Stimulated activated CD4-positive, alpha-beta T cell treated with anti-CD3 and anti-CD28 coated beads, Interleukin-1b, Interleukin-23, amount 100 ng/mL, for 1 hour (primary cell): ENCODE measurements at regions not wholly inside any gene's neighbourhood (a gene's known extent, or its start where the extent isn't known, plus 50 kb on each side); places are given as distances from the start of the nearest gene placed in this dataset.

ENCODE experiments used
- DNase-seq, 2 donors: peaks; one replicate each; pipeline ENCODE4 v3.0.0-alpha.2; 2020; ENCODE audit warnings: low read depth in 2 of 2

DNA sequence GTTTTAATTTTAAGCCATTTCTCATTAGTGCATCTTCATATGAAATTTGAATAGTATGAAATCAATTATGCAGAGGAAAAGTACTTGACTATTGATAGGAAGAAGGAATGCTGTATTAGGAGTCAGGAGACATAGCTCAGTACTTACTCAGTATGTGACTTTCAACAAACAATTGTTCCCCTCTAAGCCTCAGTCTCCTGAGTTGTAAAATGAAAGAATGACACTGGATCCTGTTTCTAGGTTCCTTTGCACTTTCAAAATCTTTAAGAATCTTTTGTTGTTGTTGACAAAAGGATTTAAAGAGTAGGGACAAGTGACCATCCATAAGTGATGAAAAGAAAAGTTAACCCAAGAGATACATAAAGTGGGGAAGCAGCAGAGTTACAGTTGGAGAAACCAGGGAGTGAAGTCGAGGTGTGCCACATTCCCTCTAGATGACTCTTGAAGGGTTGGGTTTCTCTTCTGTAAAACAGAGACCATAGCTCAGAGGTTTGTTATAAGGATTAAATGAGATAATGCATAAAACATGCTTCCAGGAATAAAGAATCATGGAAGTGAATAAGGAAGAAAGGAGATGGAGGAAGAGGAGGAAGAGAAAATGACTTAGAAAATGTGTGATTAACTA lies 105.7 kb upstream of the KCNJ15 start:
- no peak for DNase-seq

DNA sequence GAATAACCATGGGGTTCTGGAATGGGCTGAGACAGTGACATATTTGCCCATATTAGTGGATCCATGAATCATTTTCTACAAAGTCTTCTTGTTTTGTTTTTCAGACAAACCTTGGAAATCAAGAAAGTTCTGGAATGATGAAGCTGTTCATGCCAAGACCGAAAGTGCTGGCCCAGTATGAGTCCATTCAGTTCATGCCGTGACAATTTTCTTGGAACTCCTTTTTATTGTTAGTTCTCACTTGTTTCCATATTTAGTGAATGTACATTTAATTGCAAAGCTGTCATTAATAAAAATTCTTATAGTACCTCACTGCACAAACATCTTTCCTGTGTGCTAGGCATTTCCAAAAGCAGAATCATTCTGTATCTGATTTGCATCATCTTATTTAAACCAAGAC lies 100.6 kb upstream of the KCNJ15 start:
- no peak for DNase-seq

DNA sequence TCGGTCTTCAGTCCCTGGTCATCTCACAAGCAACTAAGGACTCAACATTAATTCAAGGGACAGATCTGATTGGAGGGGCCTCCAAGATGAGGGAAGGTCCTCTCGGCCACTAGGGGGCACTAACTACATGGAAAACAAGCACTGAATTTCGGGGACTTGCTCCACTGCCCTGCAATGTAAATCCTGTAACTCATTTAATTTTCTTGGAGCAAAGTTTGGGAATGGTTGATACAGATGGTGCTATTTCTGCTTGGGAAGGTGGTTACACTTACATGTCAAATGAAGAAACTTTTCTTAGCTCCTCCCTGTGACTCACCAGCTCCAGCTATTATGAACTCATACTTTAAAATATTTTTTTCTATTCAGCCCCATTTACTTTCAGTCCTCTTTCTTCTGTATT lies 97.4 kb upstream of the KCNJ15 start:
- peak; percentile 1 to 15 for DNase-seq

DNA sequence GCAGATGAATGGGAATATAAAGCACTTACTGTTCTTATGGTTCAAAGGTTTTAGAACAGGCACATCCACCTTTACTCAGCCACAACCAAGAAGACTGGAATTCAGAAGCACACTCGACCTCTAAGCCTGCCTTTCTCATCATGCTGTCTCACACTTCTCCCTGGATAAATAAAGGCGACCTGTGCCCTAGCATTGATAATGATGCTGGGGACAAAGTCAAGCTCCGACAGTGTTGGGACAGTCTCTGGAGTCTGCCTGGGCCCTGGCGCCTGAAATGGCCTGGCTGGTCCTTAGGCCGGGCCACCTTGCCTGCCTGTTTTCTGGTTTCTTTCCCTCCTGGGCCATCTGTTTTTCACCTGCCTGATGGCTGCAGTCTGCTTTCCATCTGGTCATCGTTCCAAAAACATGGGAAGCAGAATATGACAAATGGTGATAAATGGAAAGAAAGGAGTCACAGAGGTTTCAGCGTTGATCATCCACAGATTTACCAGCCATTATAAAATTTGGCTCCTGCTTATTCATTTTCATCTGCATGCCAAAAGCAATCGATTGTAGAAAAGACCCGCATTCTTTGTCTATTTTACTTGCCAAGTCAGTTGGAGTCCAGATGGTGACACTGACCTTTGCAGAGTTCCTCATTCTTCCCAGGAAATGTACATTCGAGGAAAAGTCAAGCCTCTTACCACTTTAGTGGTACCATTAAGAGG lies 91.2 kb upstream of the KCNJ15 start:
- no peak for DNase-seq

DNA sequence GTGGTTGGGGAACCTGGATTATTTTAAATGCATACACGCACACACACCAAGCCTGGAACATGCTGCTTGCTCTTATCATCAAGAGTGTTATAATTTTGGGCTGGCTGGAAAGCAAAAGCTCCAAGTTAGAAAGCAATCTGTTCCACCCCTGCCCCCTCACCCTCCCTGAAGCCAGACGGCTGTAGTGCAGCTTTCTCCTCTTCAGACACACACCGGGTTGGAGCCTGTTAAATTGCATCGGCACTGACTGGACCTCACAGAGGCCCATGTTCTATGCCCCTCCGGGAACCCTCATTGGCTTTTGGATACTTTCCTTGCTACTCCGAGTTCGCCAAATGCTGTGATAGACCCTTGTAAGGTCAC lies 90.6 kb upstream of the KCNJ15 start:
- no peak for DNase-seq

DNA sequence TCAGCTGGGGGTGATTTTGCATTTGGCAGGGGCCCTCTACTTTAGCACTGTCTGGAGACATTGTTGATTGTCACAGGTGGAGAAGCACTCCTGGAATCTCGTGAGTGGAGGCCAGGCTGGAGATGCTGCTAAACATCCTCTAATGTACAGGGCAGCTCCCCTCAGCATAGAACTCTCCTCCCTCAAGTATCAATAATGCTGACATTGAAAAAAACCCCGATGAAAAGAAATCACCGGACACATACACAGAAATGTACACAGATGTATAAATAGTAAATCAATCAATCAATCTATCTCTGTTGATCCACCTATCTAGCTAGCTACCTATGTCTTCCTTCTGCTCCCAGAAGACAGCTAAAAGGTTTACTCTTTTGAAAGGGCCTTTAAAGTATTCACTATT lies 89.4 kb upstream of the KCNJ15 start:
- DNase-seq, result no peak

DNA sequence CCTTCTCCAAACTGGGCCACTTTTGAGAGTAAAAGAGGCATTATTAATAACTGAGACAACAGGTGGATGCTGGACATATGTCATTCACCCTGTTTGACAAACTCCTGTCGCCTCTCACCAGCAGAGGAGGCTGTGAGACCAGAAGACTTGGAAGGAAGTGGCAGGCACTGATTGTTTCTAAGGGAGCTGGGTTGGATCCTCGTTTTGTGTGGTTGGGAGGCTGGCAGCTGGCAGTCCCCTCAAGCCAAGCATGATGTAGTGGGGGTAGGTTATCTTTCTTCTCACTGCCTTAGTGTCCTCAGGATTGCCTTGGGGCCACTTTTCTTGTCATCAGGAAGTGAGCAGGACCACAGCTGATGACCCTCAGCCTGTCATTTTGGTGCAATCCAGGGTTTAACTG lies 86.5 kb upstream of the KCNJ15 start:
- no peak for DNase-seq

DNA sequence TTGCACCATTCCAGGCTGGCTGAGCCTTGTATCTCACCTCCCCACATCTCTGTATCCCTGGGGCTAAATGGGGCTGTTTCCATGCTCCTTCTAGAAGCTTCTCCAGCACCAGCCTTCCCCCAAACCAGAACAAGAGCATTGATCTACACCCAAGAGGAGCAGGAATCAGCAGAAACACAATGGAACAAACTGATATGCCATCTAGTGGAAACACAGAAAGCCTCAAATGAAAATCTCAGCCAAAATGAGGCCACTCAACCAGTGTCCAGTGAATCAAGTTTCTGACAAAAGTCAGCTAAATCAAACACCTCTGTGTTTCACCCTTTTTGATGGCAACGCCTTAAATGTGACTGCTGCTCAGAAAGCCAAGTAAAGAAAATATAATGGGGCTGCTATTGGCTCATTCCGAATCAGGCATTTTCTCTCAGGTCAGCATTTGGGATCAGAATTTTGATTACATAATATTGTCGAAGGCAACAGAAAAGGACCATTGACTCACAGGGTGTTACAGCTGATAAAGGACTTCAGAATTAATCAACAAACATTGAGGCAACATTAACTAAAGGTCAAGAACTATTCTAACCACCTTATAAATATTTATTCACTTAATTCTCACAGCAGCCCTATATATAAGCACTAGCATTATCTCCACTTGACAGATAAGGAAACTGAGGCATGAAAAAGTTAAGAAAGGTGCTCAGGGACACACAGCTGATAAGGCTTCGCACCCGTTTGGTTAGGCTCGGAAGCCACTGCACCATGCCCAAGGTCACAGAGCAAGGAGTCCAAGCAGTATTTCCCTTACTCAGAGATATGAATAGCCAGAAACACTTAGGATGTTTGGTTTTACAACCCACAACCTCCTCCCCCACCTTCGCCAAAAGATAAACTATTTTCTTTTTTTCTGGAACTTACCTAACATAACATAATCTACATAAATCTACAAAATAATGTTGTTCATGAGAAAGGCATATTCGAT lies 85.8 kb upstream of the KCNJ15 start:
- DNase-seq, result no peak

DNA sequence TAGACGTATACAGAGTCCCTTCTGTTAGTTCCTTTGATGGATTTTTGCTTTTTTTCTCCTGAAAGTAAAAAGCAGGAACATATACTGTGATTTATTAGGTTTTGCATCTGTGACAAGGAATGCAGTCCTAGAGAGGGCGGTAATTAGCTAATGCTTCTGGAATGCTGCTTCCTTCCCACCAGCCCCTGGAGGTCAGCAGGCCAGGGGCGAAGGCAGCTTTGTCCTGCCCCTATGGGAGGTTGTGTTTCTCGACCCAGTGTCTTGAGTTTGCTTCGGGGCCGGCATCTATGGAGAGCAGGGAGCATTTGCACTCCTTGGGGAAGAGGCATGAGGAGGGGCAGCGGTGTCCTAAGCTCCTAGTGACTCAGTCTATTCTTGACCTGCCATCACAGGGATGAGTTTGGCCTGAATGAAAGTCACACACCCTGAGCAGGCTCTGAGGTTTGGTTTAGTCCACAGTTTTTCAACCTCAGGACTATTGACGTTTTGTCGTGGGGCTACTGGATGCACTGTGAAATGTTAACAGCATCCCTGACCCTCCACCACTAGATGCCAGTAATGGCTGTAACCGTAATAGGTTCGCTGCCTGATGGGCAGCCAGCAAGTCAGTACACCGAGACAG lies 85.0 kb upstream of the KCNJ15 start:
- DNase-seq, result no peak

DNA sequence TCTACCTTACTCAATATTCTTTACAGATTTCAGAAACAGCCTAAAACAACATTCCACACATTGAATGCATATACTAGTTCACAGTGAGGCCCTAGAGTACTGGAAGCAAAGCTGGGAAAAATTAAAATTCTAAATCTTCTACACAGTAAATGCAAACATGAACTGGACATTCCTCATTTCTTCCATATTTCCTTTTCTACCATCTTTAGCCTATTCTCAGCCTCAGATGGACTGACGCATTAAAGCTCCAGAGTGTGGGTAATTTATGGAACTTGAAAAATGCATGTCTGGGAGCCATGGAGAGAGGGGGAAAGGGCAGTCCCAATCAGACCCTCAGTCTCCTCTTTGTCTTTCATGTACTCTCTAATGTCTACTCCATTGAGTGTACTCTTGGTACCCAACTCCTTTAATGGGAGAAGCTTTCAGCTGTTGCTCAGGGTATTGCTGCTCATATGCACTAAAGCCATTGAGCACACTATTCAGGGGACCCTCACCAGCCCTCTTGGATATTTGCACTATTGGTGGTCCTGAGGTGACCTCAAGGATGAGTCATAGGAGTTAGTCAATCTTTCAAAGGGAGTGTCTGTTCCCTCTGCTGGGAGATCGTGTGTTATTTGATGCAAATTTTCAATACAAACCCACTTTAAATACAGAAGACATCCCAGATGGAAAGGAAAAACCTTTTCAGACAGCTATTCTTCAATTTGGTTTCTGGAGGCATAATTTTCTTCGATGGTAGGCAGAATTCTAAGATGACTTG lies 83.3 kb upstream of the KCNJ15 start:
- DNase-seq, result no peak

DNA sequence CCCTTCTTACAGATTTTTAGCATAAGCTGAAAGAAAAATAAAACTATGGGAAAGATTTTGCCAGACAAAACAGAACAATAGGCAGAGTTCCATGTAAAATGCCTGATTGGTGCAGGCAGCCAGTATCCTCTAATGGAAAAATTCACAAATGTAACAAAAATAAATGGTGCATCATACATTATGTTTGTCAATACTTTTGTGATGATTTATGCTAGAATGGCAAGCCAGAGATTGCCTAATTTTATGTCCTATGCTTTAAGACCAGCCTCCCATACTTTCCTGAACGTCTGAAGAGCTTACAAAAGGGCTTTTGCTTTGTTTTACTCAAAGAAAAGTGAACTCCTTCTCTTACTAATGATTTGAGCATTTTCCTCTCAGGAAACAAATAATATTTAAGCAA lies 81.5 kb upstream of the KCNJ15 start:
- DNase-seq, result no peak

DNA sequence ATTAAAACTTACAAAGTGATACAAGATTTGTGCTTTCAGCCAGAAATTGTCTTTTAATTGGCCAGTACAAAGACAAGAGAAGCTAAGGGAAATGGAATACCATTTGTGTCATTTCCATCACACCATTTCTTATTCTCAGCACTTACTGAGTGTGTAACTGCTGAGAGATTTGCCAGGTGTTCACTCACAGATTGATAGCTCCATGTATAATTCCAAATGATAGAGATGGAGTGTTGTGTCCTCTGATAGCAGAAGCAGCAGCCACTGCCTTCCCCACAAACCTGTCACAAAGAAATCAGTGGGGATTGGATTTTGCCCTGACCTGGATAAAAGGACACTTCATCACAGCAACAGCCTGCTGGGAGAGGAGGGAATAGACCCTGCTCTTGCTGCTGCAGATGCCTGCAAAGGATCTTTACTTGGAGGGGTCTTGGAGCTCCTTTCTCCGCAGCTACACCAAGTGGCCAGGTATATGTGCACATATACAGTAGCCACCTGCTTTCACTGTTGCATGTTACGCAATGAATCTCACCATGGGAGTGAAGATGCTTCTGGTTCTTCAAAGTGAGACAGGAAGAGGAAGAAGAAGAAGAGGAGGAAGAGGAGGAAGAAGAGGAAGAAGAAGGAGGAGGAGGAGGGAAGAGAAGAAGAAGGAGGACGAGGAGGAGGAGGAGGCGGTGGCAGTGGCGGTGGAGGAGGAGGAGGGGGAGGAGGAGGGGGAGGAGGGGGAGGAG lies 78.7 kb upstream of the KCNJ15 start:
- DNase-seq, result no peak

DNA sequence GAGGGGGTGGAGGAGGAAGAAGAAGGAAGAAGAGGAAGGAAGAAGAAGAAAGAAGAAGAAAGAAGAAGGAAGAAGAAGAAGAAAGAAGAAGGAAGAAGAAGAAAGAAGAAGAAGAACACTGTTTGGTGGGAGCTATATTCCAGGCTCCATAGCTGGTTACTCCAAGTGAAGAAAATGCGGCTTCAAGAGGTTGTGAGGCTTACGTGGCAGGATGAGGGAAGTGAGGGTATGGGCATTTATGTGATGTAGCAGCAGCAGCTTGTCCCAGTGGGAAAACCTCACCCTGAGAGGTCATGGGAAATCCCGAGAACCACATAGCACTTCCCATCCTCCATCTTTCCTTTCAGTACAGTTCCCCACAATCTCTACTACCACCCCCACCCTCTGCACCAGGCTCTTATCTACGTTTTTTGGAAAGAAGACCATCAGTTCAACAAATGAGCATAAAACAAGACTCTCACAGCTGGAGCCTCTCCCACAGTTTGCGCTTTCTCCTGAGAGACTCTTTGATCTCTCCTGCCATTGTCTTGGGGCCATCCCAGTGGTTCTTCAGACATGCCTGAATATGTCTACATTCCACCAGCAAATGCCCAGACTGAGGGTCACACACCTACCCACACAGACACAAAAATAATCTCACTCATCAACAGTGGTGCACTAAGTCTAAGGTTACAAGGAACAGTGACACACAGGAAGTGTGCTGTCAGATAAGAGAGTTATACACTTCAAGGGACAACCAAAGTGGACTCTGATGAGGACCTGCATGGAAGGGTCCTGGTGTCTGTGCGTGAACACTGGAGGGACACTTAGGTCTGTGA lies 77.9 kb upstream of the KCNJ15 start:
- no peak for DNase-seq

DNA sequence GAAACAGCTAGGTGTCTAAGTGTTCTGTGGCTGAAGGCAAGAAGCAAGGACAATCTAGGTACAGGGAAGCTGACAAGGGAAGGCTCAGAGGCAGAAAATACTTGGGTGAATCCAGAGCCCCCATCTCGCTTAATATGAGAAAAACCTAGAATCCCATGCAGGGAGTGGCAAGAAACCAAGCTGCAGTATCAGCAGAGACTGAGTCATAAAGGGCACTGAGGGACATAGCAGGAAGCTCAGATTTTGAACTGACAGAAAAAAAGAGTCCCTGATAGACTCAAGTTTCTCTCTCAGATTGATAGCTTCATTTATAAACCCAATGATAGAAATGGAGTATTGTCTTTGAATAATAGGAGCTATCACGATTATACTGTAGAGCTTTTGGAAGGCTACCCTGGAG lies 77.3 kb upstream of the KCNJ15 start:
- no peak for DNase-seq

DNA sequence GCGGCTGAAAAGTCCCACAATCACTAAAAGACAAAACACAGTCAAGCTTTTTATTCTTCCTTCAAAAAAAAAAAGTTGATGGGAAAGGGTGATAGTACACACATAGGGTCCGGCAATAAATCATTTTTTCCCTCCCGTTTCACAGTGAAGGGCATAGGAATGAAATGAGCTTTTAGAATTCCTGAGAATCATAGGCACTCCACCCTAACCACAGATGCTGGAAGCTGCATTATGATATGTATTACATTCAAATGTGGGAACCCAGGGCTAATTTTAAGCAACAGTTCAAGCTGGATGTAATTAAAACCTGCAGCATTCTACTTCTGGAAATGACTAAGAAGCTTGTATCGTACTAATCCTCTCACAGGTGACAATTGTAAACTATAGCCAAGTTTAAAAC lies 75.7 kb upstream of the KCNJ15 start:
- no peak for DNase-seq

DNA sequence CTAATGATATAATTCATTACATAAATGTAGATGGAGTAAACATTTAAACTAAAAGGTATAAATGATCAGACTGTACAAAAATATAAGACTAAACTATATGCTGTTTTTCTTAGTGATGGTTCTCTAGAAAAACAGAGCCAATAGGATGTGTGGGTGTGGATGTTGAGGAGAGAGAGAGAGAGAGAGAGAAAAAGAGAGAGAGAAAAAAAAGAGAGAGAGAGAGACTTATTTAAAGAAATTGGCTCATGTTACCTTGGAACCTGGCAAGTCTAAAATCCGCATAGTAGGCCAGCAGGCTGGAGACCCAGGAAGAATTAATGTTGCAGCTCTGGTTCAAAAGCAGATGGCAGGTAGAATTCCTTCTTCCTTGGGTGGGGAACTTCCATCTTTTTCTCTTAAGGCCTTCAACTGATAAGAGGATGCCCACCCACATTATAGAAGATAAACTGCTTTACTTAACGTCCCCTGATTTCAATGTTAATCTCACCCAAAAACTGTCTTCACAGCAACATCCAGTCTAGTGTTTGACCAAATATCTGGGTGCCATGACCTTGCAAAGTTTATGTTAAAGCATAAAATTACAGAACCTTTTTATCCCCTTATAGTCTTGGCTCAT lies 74.3 kb upstream of the KCNJ15 start:
- DNase-seq, result no peak

DNA sequence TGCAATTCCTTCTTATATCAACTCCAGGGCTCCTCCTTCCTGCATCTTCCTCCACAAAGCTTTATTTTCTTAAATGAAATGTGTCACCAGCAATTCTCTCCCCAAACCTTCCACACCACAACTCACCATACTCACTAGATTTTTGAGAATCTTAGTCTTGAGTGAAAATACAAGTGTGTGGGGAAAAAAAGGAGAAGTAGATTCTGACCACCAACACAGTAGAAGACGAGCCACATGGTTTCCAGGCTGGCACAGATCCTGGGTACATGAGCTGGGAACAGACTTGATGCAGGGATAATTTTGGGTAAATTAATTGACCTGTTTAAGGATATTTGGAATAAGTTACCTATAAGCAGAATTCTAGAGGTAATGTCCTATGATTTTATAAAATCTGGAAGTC lies 72.8 kb upstream of the KCNJ15 start:
- no peak for DNase-seq

DNA sequence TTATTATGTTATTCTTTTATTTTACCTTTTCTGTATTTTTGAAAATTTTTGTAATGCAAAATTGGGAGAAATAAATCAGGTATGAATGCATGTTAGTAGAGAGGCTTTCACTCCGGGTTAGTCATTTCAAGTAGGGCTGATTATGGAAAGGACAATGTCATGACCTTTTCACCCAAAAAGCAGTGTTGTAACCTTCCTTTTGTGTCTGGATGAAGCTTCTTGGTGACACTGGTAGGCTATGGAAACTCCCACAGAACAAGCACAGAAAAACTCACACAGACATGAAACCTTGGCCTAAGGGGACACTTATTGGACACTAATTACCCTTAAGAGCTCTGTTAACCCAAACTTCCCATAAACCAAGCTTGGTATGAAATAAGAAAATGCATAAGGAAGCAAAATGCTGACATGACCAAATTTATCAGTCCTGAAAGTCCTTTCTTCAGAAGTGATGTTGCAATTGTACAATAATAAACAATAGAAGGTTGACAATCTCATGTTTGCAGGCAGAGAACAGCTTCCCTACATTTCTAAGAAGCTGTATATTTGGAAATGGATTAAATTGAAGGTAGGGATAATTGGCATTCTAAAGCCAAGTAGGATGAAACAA lies 70.0 kb upstream of the KCNJ15 start:
- no peak for DNase-seq

DNA sequence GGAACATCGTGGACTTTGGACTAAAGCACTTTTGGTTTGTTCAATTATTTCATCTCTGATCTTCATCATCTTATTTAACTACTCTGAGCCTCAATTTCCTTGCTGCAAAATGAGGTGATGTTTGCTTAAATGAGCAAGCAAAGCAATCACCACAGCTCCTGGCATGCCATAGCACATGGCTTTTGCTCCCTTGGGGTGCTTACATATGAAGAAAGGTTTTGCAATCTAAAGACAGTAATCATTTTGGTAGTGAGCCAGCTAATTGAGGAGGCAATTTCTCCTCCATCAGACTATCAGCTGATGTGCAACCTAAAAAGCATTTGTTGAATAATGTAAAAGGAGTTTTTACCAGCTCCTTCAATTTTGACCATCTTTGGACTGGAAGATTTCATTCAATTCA lies 68.8 kb upstream of the KCNJ15 start:
- DNase-seq, result no peak
